Smooth muscle cell (in vitro differentiated cells): ENCODE measurements at regions not wholly inside any gene's neighbourhood (a gene's known extent, or its start where the extent isn't known, plus 50 kb on each side); places are given as distances from the start of the nearest gene placed in this dataset.

Source experiments
- DNase-seq: peaks from one replicate; lab custom pipeline; 2025; ENCODE audit not compliant: unreplicated experiment; lab: John Stamatoyannopoulos, UW
- H2AFZ ChIP-seq: fragments of 200-600 bp; sonication (generic); 2 replicates; pipeline ENCODE4 v1.6.0; 2016; ENCODE audit warnings: antibody characterized with exemption, low read depth, mild to moderate bottlenecking
- H3F3A ChIP-seq: fragments of 200-600 bp; sonication (generic); 2 replicates; pipeline ENCODE4 v1.6.0; 2017; ENCODE audit warnings: antibody characterized with exemption, low read depth
- H3K27ac ChIP-seq: fragments of 200-600 bp; sonication (generic); 2 replicates; pipeline ENCODE4 v1.5.1; 2016; ENCODE audit warnings: low read depth, mild to moderate bottlenecking
- H3K27me3 ChIP-seq: fragments of 200-600 bp; sonication (generic); 2 replicates; pipeline ENCODE4 v1.6.1; 2016; ENCODE audit warnings: low read depth, mild to moderate bottlenecking
- H3K36me3 ChIP-seq: fragments of 200-600 bp; sonication (generic); 2 replicates; pipeline ENCODE4 v1.5.1; 2016; ENCODE audit warnings: low read depth
- H3K4me1 ChIP-seq: fragments of 200-600 bp; sonication (generic); 2 replicates; pipeline ENCODE4 v1.5.1; 2016; ENCODE audit warnings: low read depth
- H3K4me2 ChIP-seq: fragments of 200-600 bp; sonication (generic); 2 replicates; pipeline ENCODE4 v1.6.0; 2016; ENCODE audit warnings: mild to moderate bottlenecking
- H3K4me3 ChIP-seq: fragments of 200-600 bp; sonication (generic); 2 replicates; pipeline ENCODE4 v1.5.1; 2016; ENCODE audit warnings: mild to moderate bottlenecking
- H3K79me2 ChIP-seq: fragments of 200-600 bp; sonication (generic); 2 replicates; pipeline ENCODE4 v1.6.0; 2016; ENCODE audit warnings: low read depth, mild to moderate bottlenecking
- H3K9ac ChIP-seq: fragments of 200-600 bp; sonication (generic); 2 replicates; pipeline ENCODE4 v1.6.0; 2016; ENCODE audit warnings: low read depth
- H3K9me3 ChIP-seq: fragments of 200-600 bp; sonication (generic); replicated peaks from 2 replicates; pipeline ENCODE4 v1.5.1; 2016; ENCODE audit warnings: low read depth
- H4K20me1 ChIP-seq: fragments of 200-600 bp; sonication (generic); 2 replicates; pipeline ENCODE4 v1.6.0; 2016; ENCODE audit warnings: low read depth
- CTCF ChIP-seq: fragments of 200-600 bp; sonication (generic); IDR thresholded peaks from 2 replicates; pipeline ENCODE4 v1.5.1; 2017; ENCODE audit warnings: borderline replicate concordance, mild to moderate bottlenecking, antibody characterized with exemption; ENCODE audit not compliant: insufficient read depth, poor library complexity, severe bottlenecking
- WGBS: methylation state at CpG from one replicate; pipeline ENCODE4 v1.1.7; 2016; ENCODE audit warnings: low lambda C conversion rate; 5-methylcytosine and 5-hydroxymethylcytosine counted together

DNA sequence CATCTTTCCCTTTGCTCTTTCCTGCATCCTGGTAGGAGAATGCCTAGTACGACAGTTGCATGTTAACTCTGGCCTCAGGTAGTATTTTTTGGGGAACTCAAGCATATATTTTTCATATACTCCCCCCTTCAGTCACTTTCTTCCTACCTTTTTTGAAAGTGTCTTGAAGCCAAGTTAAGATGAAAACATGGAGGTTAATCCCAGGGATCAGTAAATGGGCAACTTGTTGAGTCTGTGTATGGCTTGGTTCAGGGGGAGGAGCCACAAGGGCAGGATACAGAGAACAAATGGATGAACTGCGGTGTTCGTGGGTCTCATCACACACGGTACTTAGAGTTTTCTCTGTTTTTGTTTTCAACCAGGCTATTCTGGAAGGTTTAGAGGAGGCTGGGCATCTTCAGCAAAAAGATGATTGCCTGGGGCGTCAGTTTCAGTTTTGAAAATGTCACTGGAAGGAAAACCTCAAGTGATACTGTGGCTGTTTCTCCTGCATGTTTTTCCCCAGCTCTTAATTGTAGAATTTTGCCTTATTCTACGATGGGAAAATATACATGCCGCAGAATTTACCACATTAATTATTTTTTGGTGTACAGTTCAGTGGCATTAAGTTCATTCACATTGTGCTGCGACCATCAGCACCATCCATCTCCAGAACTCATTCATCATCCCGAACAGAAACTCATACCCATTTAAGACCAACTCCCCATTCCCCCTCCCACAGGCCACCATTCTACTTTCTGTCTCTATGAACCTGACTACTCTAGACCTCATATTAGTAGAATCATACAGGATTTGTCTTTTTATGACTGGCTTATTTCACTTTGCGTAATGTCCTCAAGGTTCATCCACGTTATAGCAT, 71.5 kb downstream of the MAP10 start:
- H3K27ac ChIP-seq: no peak overlapping the region
- H3K27me3 ChIP-seq: no peaks in the 10 kb centered on the region
- DNase-seq: no peak
- H3K79me2 ChIP-seq: no peaks in the 10 kb centered on the region
- no peak overlapping the region for H3K4me3 ChIP-seq
- no peak overlapping the region for H3K4me2 ChIP-seq
- no peak overlapping the region for H2AFZ ChIP-seq
- no peaks in the 10 kb centered on the region for H3K9me3 ChIP-seq
- H4K20me1 ChIP-seq: no peaks in the 10 kb centered on the region
- no peak overlapping the region for H3K9ac ChIP-seq
- WGBS: 97% methylated on average over 11 of the region's 11 CpGs
- peaks cover 6% of the 10 kb centered on the region for H3F3A ChIP-seq
- TF ChIP-seq CTCF: no peak
- no peaks in the 10 kb centered on the region for H3K36me3 ChIP-seq
- H3K4me1 ChIP-seq: peaks cover 6% of the 10 kb centered on the region

DNA sequence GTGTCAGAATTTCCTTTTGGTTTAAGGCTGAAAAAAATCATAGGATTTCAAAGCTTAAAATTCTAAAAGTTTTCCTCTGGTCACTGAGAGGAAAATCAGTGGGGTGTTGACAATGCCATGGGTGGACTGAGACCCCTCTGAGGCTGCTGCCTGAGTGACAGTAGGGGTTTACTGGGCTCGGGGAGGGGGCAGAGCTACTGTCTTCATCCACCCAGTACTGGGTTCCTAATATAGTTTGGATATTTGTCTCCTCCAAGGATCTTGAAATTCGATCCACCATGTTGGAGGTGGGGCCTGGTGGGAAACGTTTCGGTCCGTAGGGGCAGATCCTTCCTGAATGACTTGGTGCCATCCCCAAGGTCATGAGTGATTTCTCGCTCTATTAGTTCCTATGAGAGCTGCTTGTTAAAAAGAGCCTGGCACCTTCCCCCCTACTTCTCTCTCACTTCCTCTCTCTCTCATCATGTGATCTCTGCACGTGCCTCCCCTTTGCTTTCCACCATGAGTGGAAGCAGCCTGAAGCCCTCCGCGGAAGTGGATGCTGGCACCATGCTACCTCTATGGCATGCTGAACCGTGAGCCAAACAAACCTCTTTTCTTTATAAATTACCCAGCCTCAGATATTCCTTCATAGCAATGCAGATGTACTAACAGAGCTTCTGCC, 72.3 kb downstream of the MAP10 start:
- H3F3A ChIP-seq: no peaks in the 10 kb centered on the region
- no peak for TF ChIP-seq CTCF

GRCh38 chr1:232878086-232878485, 72.3 kb upstream of the NTPCR start:
- WGBS: 82% methylated on average over 2 of the region's 2 CpGs
- Histone ChIP-seq H3K27me3 (no peaks in the 10 kb centered on the region), H3K4me2 (no peak overlapping the region), H4K20me1 (no peaks in the 10 kb centered on the region), H3K4me1 (peaks cover 4% of the 10 kb centered on the region), H3K36me3 (no peaks in the 10 kb centered on the region), H3K27ac (no peak overlapping the region), H2AFZ (no peak overlapping the region), H3K9me3 (no peaks in the 10 kb centered on the region), H3K9ac (no peak overlapping the region), H3K4me3 (no peak overlapping the region), H3F3A (no peaks in the 10 kb centered on the region), H3K79me2 (no peaks in the 10 kb centered on the region)
- no peak for DNase-seq
- no peak for TF ChIP-seq CTCF

More for the DNA sequence above, 72.3 kb downstream of the MAP10 start:
- peaks cover 6% of the 10 kb centered on the region for H3K4me1 ChIP-seq
- H2AFZ ChIP-seq: no peak overlapping the region
- no peak overlapping the region for H3K4me2 ChIP-seq
- H4K20me1 ChIP-seq: no peaks in the 10 kb centered on the region
- no peak overlapping the region for H3K27ac ChIP-seq
- H3K4me3 ChIP-seq: no peak overlapping the region
- no peak overlapping the region for H3K9ac ChIP-seq
- no peaks in the 10 kb centered on the region for H3K27me3 ChIP-seq
- no peaks in the 10 kb centered on the region for H3K79me2 ChIP-seq
- H3K9me3 ChIP-seq: no peaks in the 10 kb centered on the region
- no peaks in the 10 kb centered on the region for H3K36me3 ChIP-seq
- WGBS: 88% methylated on average over 10 of the region's 10 CpGs
- no peak for DNase-seq
